ENCODE measurements at regions not wholly inside any gene's neighbourhood (a gene's known extent, or its start where the extent isn't known, plus 50 kb on each side); places are given as distances from the start of the nearest gene placed in this dataset.

GRCh38 chr4:38325629-38325913 lies 338.4 kb upstream of the KLF3 start:
- ChIA-PET CTCF (no interaction called here), POLR2A (no interaction called here)
- no peak for DNase-seq (ENCODE audit: low read depth, low spot score)

More at GRCh38 chr4:38325629-38325913, 338.4 kb upstream of the KLF3 start:
- H3K27ac ChIP-seq (ENCODE audit: low read depth, low read length) = no peak overlapping the region
- peaks cover 0 to 22% of the 10 kb centered on the region in 2 experiments; a peak in 3 of 4 replicates for H3K4me1 ChIP-seq (ENCODE audit: control insufficient read depth in 1 of 2, insufficient read depth in 2 of 2, low read length in 2 of 2)
- no TSS peak for BruUV-seq (replicated peaks)
- no peaks in the 10 kb centered on the region for H3K9me3 ChIP-seq (ENCODE audit: control insufficient read depth in 1 of 2, insufficient read depth in 1 of 2, low read depth in 1 of 2, low read length in 2 of 2)
- no peak overlapping the region for H2AFZ ChIP-seq (ENCODE audit: low read depth, low read length, poor library complexity, severe bottlenecking)
- no peak for ATAC-seq
- H3K4me2 ChIP-seq (ENCODE audit: low read length) = no peak overlapping the region
- no peak overlapping the region for H3K4me3 ChIP-seq (replicated peaks in 1 of 2; ENCODE audit: low read depth in 1 of 2, low read length in 2 of 2)
- H4K20me1 ChIP-seq (ENCODE audit: insufficient read depth) = no peaks in the 10 kb centered on the region
- H3K9ac ChIP-seq (ENCODE audit: low read length) = no peak overlapping the region
- RAD21 ChIA-PET (ENCODE audit: low non-redundant PET in 1 of 2, low total read pairs in 2 of 2, uncharacterized antibody in 2 of 2, unreplicated experiment in 2 of 2) = no interaction called here
- H3K9me2 ChIP-seq (ENCODE audit: insufficient read depth) = no peaks in the 10 kb centered on the region
- no peaks in the 10 kb centered on the region for H3K27me3 ChIP-seq (ENCODE audit: insufficient read depth, low read length)
- H3K36me3 ChIP-seq (ENCODE audit: control insufficient read depth in 1 of 2, insufficient read depth in 2 of 2, low read length in 2 of 2) = no peaks in the 10 kb centered on the region
- no peak for TF ChIP-seq EZH2 (IDR thresholded peaks at IDR 0.05)
- TF ChIP-seq REST (IDR thresholded peaks at IDR 0.05; ENCODE audit: low read depth) = no peak
- intact Hi-C loops (cut with micrococcal nuclease) = no loop called here
- H3K79me2 ChIP-seq (ENCODE audit: insufficient read depth, low read length) = no peaks in the 10 kb centered on the region
